HCT116 (cell line): ENCODE measurements at regions not wholly inside any gene's neighbourhood (a gene's known extent, or its start where the extent isn't known, plus 50 kb on each side); places are given as distances from the start of the nearest gene placed in this dataset.
A peak's percentile ranks its signal among the peaks of the same experiment; 100 is the strongest.
"Not testable (repeated sequence)": the region's sequence is repeated elsewhere in the genome, so short reads cannot be mapped to it uniquely, and the experiment has no call there.

Experiments used
- ATAC-seq: fragments of 200-7000 bp; cut with Tn5 transposase; 2 replicates; pipeline ENCODE4 v1.9.1; 2020; ENCODE audit warnings: mild to moderate bottlenecking, moderate library complexity
- BruUV-seq: library from RNA; stranded (reverse); fragments of 400-500 nt; replicated peaks from 2 replicates; lab custom pipeline; 2021; lab: Mats Ljungman, UMichigan
- CTCF ChIA-PET: fragments of 300-600 bp; sonication (Branson Sonifier 250); formaldehyde crosslinking; loops from one replicate; lab custom pipeline; 2021; ENCODE audit warnings: antibody characterized with exemption; lab: Charles Lee
- POLR2A ChIA-PET: fragments of 300-600, 350-600 bp; sonication (Branson Sonifier 250); formaldehyde crosslinking; loops from one replicate; lab custom pipeline; 2021; ENCODE audit warnings: antibody characterized with exemption; lab: Charles Lee
- RAD21 ChIA-PET, 2 experiments: fragments of 300-600 bp; sonication (Branson Sonifier 250); formaldehyde crosslinking; loops; one replicate each; lab custom pipeline; 2023; ENCODE audit warnings: low total read pairs in 2 of 2; ENCODE audit not compliant: uncharacterized antibody in 2 of 2, unreplicated experiment in 2 of 2, low non-redundant PET in 1 of 2; lab: Charles Lee
- DNase-seq: peaks from one replicate; pipeline ENCODE4 v3.0.0-alpha.2; 2010; ENCODE audit warnings: low read depth, low spot score
- H2AFZ ChIP-seq: fragments of 200-600 bp; shearing (Covaris generic), sonication (generic); 2 replicates; pipeline ENCODE4 v1.6.1; 2017; ENCODE audit warnings: low read depth, mixed run types, mixed read lengths, antibody characterized with exemption, low read length; ENCODE audit not compliant: poor library complexity, severe bottlenecking
- H3K27ac ChIP-seq: 2 replicates; pipeline ENCODE4 v1.5.1; 2012; ENCODE audit warnings: low read depth, low read length
- H3K27me3 ChIP-seq: fragments of 200-600 bp; sonication (generic); 2 replicates; pipeline ENCODE4 v1.6.1; 2016; ENCODE audit warnings: mixed run types, low read length, mixed read lengths; ENCODE audit not compliant: insufficient read depth
- H3K36me3 ChIP-seq, 2 experiments: fragments of 200-500 bp in 1 of 2; fragments of 200-600 bp in 1 of 2; sonication (Bioruptor generic) in 1 of 2; sonication (generic) in 1 of 2; 2 replicates each; pipeline versions ENCODE4 v1.5.1 to v1.6.1; 2014 to 2016; ENCODE audit warnings: low read length in 2 of 2, inconsistent platforms in 1 of 2, mixed read lengths in 1 of 2, mixed run types in 1 of 2; ENCODE audit not compliant: insufficient read depth in 2 of 2, control insufficient read depth in 1 of 2
- H3K4me1 ChIP-seq, 2 experiments: fragments of 200-600 bp in 1 of 2; sonication (generic) in 1 of 2; 2 replicates each; pipeline versions ENCODE4 v1.5.1 to v1.6.1; 2012 to 2017; ENCODE audit warnings: low read length in 2 of 2, inconsistent platforms in 1 of 2, mild to moderate bottlenecking in 1 of 2, mixed read lengths in 1 of 2, mixed run types in 1 of 2, moderate library complexity in 1 of 2; ENCODE audit not compliant: insufficient read depth in 2 of 2, control insufficient read depth in 1 of 2
- H3K4me2 ChIP-seq: fragments of 200-600 bp; sonication (generic); 2 replicates; pipeline ENCODE4 v1.6.1; 2017; ENCODE audit warnings: mixed run types, low read length, mixed read lengths
- H3K4me3 ChIP-seq, 2 experiments: fragments of 200-600 bp in 1 of 2; sonication (generic) in 1 of 2; replicated peaks in 1 of 2; 2 replicates each; pipeline ENCODE4 v1.5.1; 2011 to 2016; ENCODE audit warnings: low read length in 2 of 2, control low read depth in 1 of 2, low read depth in 1 of 2, mild to moderate bottlenecking in 1 of 2, mixed read lengths in 1 of 2, mixed run types in 1 of 2
- H3K79me2 ChIP-seq: fragments of 200-600 bp; sonication (generic); 2 replicates; pipeline ENCODE4 v1.6.1; 2017; ENCODE audit warnings: mild to moderate bottlenecking, mixed run types, low read length, moderate library complexity, mixed read lengths; ENCODE audit not compliant: insufficient read depth
- H3K9ac ChIP-seq: fragments of 200-600 bp; sonication (generic); 2 replicates; pipeline ENCODE4 v1.6.1; 2016; ENCODE audit warnings: low read length, mixed read lengths
- H3K9me2 ChIP-seq: fragments of 200-600 bp; sonication (generic), shearing (Covaris generic); 2 replicates; pipeline ENCODE4 v1.6.1; 2017; ENCODE audit warnings: mixed run types, mild to moderate bottlenecking, moderate library complexity; ENCODE audit not compliant: insufficient read depth
- H3K9me3 ChIP-seq, 2 experiments: fragments of 200-500 bp in 1 of 2; fragments of 200-600 bp in 1 of 2; sonication (Bioruptor generic) in 1 of 2; sonication (generic) in 1 of 2; 2 replicates each; pipeline ENCODE4 v1.6.1; 2014 to 2017; ENCODE audit warnings: low read length in 2 of 2, mixed read lengths in 2 of 2, inconsistent platforms in 1 of 2, low read depth in 1 of 2, mild to moderate bottlenecking in 1 of 2, mixed run types in 1 of 2, moderate library complexity in 1 of 2; ENCODE audit not compliant: control insufficient read depth in 1 of 2, insufficient read depth in 1 of 2
- H4K20me1 ChIP-seq: fragments of 200-600 bp; sonication (generic), shearing (Covaris generic); 2 replicates; pipeline ENCODE4 v1.6.1; 2017; ENCODE audit warnings: mixed run types, mild to moderate bottlenecking, moderate library complexity; ENCODE audit not compliant: insufficient read depth
- ELF1 ChIP-seq: IDR thresholded peaks from 2 replicates; pipeline ENCODE4 v1.6.1; 2012; ENCODE audit warnings: low read depth, borderline replicate concordance
- EZH2phosphoT487 ChIP-seq: fragments of 200-600 bp; IDR thresholded peaks from 2 replicates; pipeline ENCODE4 v1.6.1; 2018; ENCODE audit warnings: antibody characterized with exemption, borderline replicate concordance
- MAX ChIP-seq: IDR thresholded peaks from 2 replicates; pipeline ENCODE4 v1.6.1; 2012
- RAD21 ChIP-seq: IDR thresholded peaks from 2 replicates; pipeline ENCODE4 v1.6.1; 2012; ENCODE audit warnings: low read depth, mild to moderate bottlenecking
- YY1 ChIP-seq: IDR thresholded peaks from 2 replicates; pipeline ENCODE4 v1.6.1; 2011; ENCODE audit warnings: low read length, low read depth, moderate library complexity, mild to moderate bottlenecking; ENCODE audit not compliant: insufficient replicate concordance; ENCODE audit errors: extremely low read depth
- ZNF274 ChIP-seq: fragments of 200-500 bp; sonication (Bioruptor generic); IDR thresholded peaks from 2 replicates; pipeline ENCODE4 v1.6.1; 2014; ENCODE audit warnings: mild to moderate bottlenecking, low read depth, low read length, inconsistent platforms
- intact Hi-C: fragments of 100-400 bp; cut with micrococcal nuclease; formaldehyde crosslinking; loops from 2 replicates; pipeline ENCODE4 v1.10.0; 2022
- TF ChIP-seq, protein P1 (sequence below), 3 experiments: fragments of 200-600 bp in 1 of 3; sonication (generic) in 1 of 3; IDR thresholded peaks in 2 of 3; conservative IDR thresholded peaks in 1 of 3; 2 replicates each; pipeline ENCODE4 v1.5.1; 2012 to 2017; ENCODE audit warnings: low read depth in 2 of 3, low read length in 2 of 3, antibody characterized with exemption in 1 of 3, borderline replicate concordance in 1 of 3, control low read depth in 1 of 3, mild to moderate bottlenecking in 1 of 3, mixed read lengths in 1 of 3, mixed run types in 1 of 3, moderate library complexity in 1 of 3; ENCODE audit not compliant: insufficient read depth in 1 of 3

GRCh38 chr14:106010783-106011182 lies 484.4 kb downstream of the TMEM121 start:
- Histone ChIP-seq H2AFZ (no peak overlapping the region), H3K4me1 (no peaks in the 10 kb centered on the region), H3K4me3 (no peak overlapping the region), H3K79me2 (no peaks in the 10 kb centered on the region), H3K36me3 (no peaks in the 10 kb centered on the region), H3K4me2 (no peak overlapping the region), H4K20me1 (no peaks in the 10 kb centered on the region), H3K9me2 (no peaks in the 10 kb centered on the region), H3K27me3 (no peaks in the 10 kb centered on the region; the same call in 1 of the 2 replicates), H3K9ac (no peak overlapping the region), H3K9me3 (no peaks in the 10 kb centered on the region), H3K27ac (no peak overlapping the region)
- no peak for TF ChIP-seq MAX
- TF ChIP-seq YY1 = no peak
- no peak for TF ChIP-seq ELF1
- TF ChIP-seq ZNF274 = no peak
- TF ChIP-seq RAD21 = no peak
- TF ChIP-seq EZH2phosphoT487 = no peak
- POLR2A ChIA-PET = no interaction called here
- no peak for DNase-seq
- intact Hi-C loops = loop anchor here (1.0 kb wide), 1 partner anchor 64 kb away; no protein-coding TSS in a partner anchor
- CTCF ChIA-PET = no interaction called here
- no peak for ATAC-seq
- RAD21 ChIA-PET = no interaction called here
- BruUV-seq = no TSS peak

GRCh38 chr14:106011631-106012360 lies 485.4 kb downstream of the TMEM121 start:
- H3K4me2 ChIP-seq, H3K36me3 ChIP-seq, H3K9ac ChIP-seq, H3K4me3 ChIP-seq, H3K4me1 ChIP-seq, BruUV-seq, H3K9me2 ChIP-seq, H3K79me2 ChIP-seq, POLR2A ChIA-PET, H3K9me3 ChIP-seq, H2AFZ ChIP-seq, H3K27me3 ChIP-seq, H4K20me1 ChIP-seq, H3K27ac ChIP-seq: not testable (repeated sequence)
- DNase-seq (peak; percentile 13), ATAC-seq (peak; percentile 65)
- RAD21 ChIA-PET = interaction anchor here in 1 of 2 experiments (0.6 kb wide), 1 partner anchor 492 kb away, joined by 9 read pairs; no protein-coding TSS in a partner anchor
- CTCF ChIA-PET = interaction anchor here (1.2 to 2.1 kb wide), 2 partner anchors 37 to 66 kb away, joined by 3 to 4 read pairs; no protein-coding TSS in a partner anchor
- peak; percentile 56 for TF ChIP-seq RAD21
- TF ChIP-seq, protein P1, sequence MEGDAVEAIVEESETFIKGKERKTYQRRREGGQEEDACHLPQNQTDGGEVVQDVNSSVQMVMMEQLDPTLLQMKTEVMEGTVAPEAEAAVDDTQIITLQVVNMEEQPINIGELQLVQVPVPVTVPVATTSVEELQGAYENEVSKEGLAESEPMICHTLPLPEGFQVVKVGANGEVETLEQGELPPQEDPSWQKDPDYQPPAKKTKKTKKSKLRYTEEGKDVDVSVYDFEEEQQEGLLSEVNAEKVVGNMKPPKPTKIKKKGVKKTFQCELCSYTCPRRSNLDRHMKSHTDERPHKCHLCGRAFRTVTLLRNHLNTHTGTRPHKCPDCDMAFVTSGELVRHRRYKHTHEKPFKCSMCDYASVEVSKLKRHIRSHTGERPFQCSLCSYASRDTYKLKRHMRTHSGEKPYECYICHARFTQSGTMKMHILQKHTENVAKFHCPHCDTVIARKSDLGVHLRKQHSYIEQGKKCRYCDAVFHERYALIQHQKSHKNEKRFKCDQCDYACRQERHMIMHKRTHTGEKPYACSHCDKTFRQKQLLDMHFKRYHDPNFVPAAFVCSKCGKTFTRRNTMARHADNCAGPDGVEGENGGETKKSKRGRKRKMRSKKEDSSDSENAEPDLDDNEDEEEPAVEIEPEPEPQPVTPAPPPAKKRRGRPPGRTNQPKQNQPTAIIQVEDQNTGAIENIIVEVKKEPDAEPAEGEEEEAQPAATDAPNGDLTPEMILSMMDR (IDR thresholded peaks at IDR 0.05 in 2 of 3, conservative IDR thresholded peaks at IDR 0.05 in 1 of 3; ENCODE audit: borderline replicate concordance in 1 of 3, insufficient read depth in 1 of 3, low read depth in 2 of 3, low read length in 2 of 3) = peak; percentile 50 to 58 (median 51); a peak in 5 of 6 replicates
- intact Hi-C loops = loop anchor here (1.0 kb wide), 1 partner anchor 65 kb away; no protein-coding TSS in a partner anchor

- H3K27me3 ChIP-seq, H3K79me2 ChIP-seq, H3K4me3 ChIP-seq, ATAC-seq, H3K9ac ChIP-seq, H3K9me3 ChIP-seq, POLR2A ChIA-PET, H3K27ac ChIP-seq, H3K9me2 ChIP-seq, RAD21 ChIA-PET, DNase-seq, BruUV-seq, H4K20me1 ChIP-seq, H3K4me1 ChIP-seq, intact Hi-C loops, H3K4me2 ChIP-seq, H3K36me3 ChIP-seq, H2AFZ ChIP-seq: not testable (repeated sequence)
- CTCF ChIA-PET = interaction anchor here (1.2 to 2.1 kb wide), 2 partner anchors 38 to 67 kb away, joined by 3 to 4 read pairs; no protein-coding TSS in a partner anchor
Observed at GRCh38 chr14:106012361-106012725, 486.0 kb downstream of the TMEM121 start.
